HEK293T (cell line): ENCODE measurements at regions not wholly inside any gene's neighbourhood (a gene's known extent, or its start where the extent isn't known, plus 50 kb on each side); places are given as distances from the start of the nearest gene placed in this dataset.

Source experiments
- ARNT ChIP-seq: fragments of 450-650 bp; IDR thresholded peaks from 2 replicates; pipeline ENCODE4 v1.6.1; 2017; ENCODE audit warnings: mild to moderate bottlenecking
- BHLHE40 ChIP-seq: fragments of 450-650 bp; IDR thresholded peaks from 2 replicates; pipeline ENCODE4 v1.6.1; 2016; ENCODE audit warnings: mild to moderate bottlenecking, moderate library complexity, borderline replicate concordance
- CTBP1 ChIP-seq: fragments of 450-650 bp; IDR thresholded peaks from 2 replicates; pipeline ENCODE4 v1.6.1; 2016; ENCODE audit warnings: borderline replicate concordance
- ELF4 ChIP-seq: fragments of 450-650 bp; IDR thresholded peaks from 2 replicates; pipeline ENCODE4 v1.6.1; 2017; ENCODE audit warnings: antibody characterized with exemption
- FOXA1 ChIP-seq: fragments of 450-650 bp; IDR thresholded peaks from 2 replicates; pipeline ENCODE4 v1.6.1; 2016; ENCODE audit warnings: mild to moderate bottlenecking
- FOXK2 ChIP-seq: fragments of 450-650 bp; IDR thresholded peaks from 2 replicates; pipeline ENCODE4 v1.6.1; 2016; ENCODE audit warnings: mild to moderate bottlenecking
- FOXM1 ChIP-seq: fragments of 450-650 bp; IDR thresholded peaks from 2 replicates; pipeline ENCODE4 v1.6.1; 2017; ENCODE audit warnings: mild to moderate bottlenecking, borderline replicate concordance
- HDGF ChIP-seq: fragments of 450-650 bp; IDR thresholded peaks from 2 replicates; pipeline ENCODE4 v1.6.1; 2017; ENCODE audit warnings: antibody characterized with exemption, borderline replicate concordance
- L3MBTL2 ChIP-seq: fragments of 450-650 bp; conservative IDR thresholded peaks from 2 replicates; pipeline ENCODE4 v1.6.1; 2016; ENCODE audit warnings: mild to moderate bottlenecking
- LEF1 ChIP-seq: fragments of 450-650 bp; IDR thresholded peaks from 2 replicates; pipeline ENCODE4 v1.6.1; 2017; ENCODE audit warnings: mild to moderate bottlenecking, borderline replicate concordance
- NFRKB ChIP-seq: fragments of 450-650 bp; IDR thresholded peaks from 2 replicates; pipeline ENCODE4 v1.6.1; 2016; ENCODE audit warnings: mild to moderate bottlenecking, moderate library complexity
- SP1 ChIP-seq: fragments of 450-650 bp; IDR thresholded peaks from 2 replicates; pipeline ENCODE4 v1.6.1; 2017
- SUZ12 ChIP-seq: fragments of 450-650 bp; IDR thresholded peaks from 2 replicates; pipeline ENCODE4 v1.6.1; 2016; ENCODE audit warnings: mild to moderate bottlenecking
- ZNF384 ChIP-seq: fragments of 450-650 bp; IDR thresholded peaks from 2 replicates; pipeline ENCODE4 v1.6.1; 2016

DNA sequence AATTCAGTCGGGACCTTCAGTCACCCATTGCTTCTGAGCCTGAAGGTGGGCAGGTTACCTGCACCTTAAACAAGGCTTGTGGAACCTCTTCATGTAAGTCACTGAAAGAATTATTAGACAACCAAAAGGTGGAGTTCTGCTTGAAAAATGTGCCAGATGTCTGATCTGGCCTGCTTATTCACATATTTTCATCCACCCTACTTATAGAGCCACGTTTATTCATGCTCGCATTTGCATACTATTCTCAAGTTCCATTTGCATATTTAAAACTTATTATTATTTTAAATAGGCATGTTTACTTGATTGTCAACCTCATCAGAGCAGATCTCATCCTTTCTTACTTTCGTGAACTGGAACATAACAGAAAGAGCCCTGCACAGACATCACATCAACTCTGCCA lies 140.0 kb upstream of the NABP1 start:
- TF ChIP-seq HDGF (no peak), BHLHE40 (no peak), SP1 (no peak), ELF4 (no peak), FOXK2 (no peak), ZNF384 (no peak), LEF1 (no peak), L3MBTL2 (no peak), SUZ12 (no peak), CTBP1 (no peak), ARNT (no peak), NFRKB (no peak), FOXM1 (no peak), FOXA1 (no peak)
